ENCODE measurements at regions not wholly inside any gene's neighbourhood (a gene's known extent, or its start where the extent isn't known, plus 50 kb on each side); places are given as distances from the start of the nearest gene placed in this dataset.

- no peak for ATAC-seq
- no peak overlapping the region for H3K4me3 Mint-ChIP-seq
- no peak overlapping the region for H3K27ac ChIP-seq (ENCODE audit: low read length)
Measured at GRCh38 chr3:98999675-99000074, 98.2 kb upstream of the DCBLD2 start.

GRCh38 chr3:98994128-98994762, 92.8 kb upstream of the DCBLD2 start:
- intact Hi-C loops (cut with micrococcal nuclease) = no loop called here
- Mint-ChIP-seq H3K9me3 (peaks cover 0 to 4% of the 10 kb centered on the region in 2 donors), H3K27me3 (ENCODE audit: low read depth in 2 of 2) (peaks cover 0 to 2% of the 10 kb centered on the region in 2 donors), H3K4me1 (no peaks in the 10 kb centered on the region), H3K27ac (no peak overlapping the region), H3K4me3 (no peak overlapping the region), H3K36me3 (no peaks in the 10 kb centered on the region)
- TF ChIP-seq, protein P1, sequence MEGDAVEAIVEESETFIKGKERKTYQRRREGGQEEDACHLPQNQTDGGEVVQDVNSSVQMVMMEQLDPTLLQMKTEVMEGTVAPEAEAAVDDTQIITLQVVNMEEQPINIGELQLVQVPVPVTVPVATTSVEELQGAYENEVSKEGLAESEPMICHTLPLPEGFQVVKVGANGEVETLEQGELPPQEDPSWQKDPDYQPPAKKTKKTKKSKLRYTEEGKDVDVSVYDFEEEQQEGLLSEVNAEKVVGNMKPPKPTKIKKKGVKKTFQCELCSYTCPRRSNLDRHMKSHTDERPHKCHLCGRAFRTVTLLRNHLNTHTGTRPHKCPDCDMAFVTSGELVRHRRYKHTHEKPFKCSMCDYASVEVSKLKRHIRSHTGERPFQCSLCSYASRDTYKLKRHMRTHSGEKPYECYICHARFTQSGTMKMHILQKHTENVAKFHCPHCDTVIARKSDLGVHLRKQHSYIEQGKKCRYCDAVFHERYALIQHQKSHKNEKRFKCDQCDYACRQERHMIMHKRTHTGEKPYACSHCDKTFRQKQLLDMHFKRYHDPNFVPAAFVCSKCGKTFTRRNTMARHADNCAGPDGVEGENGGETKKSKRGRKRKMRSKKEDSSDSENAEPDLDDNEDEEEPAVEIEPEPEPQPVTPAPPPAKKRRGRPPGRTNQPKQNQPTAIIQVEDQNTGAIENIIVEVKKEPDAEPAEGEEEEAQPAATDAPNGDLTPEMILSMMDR (IDR thresholded peaks at IDR 0.05) = no peak
- H3K4me3 ChIP-seq (ENCODE audit: low read length) = no peak overlapping the region
- no peak overlapping the region for H3K27ac ChIP-seq (ENCODE audit: low read length)
- no peaks in the 10 kb centered on the region for H3K36me3 ChIP-seq (ENCODE audit: control insufficient read depth, insufficient read depth, low read length)
- no peak for ATAC-seq
- no peak for DNase-seq
- no peaks in the 10 kb centered on the region for H3K27me3 ChIP-seq (ENCODE audit: control insufficient read depth, insufficient read depth, low read length)
- H3K4me1 ChIP-seq (ENCODE audit: control insufficient read depth, insufficient read depth, low read length) = no peaks in the 10 kb centered on the region
- H3K9me3 ChIP-seq (ENCODE audit: control insufficient read depth, insufficient read depth, low read length) = no peaks in the 10 kb centered on the region

More at GRCh38 chr3:98999675-99000074, 98.2 kb upstream of the DCBLD2 start:
- no peak overlapping the region for H3K27ac Mint-ChIP-seq
- intact Hi-C loops (cut with micrococcal nuclease) = no loop called here
- no peaks in the 10 kb centered on the region for H3K27me3 Mint-ChIP-seq (ENCODE audit: low read depth in 2 of 2)
- peaks cover 0 to 6% of the 10 kb centered on the region in 2 donors for H3K9me3 Mint-ChIP-seq
- Histone ChIP-seq H3K9me3 (ENCODE audit: control insufficient read depth, insufficient read depth, low read length) (no peaks in the 10 kb centered on the region), H3K36me3 (ENCODE audit: control insufficient read depth, insufficient read depth, low read length) (no peaks in the 10 kb centered on the region), H3K27me3 (ENCODE audit: control insufficient read depth, insufficient read depth, low read length) (no peaks in the 10 kb centered on the region), H3K4me1 (ENCODE audit: control insufficient read depth, insufficient read depth, low read length) (no peaks in the 10 kb centered on the region), H3K4me3 (ENCODE audit: low read length) (no peak overlapping the region)
- H3K36me3 Mint-ChIP-seq = no peaks in the 10 kb centered on the region
- TF ChIP-seq, protein P1 (IDR thresholded peaks at IDR 0.05) = no peak
- H3K4me1 Mint-ChIP-seq = no peaks in the 10 kb centered on the region
- DNase-seq = no peak

GRCh38 chr3:98991393-98991792, 89.9 kb upstream of the DCBLD2 start:
- H3K27ac Mint-ChIP-seq = no peak overlapping the region
- H3K4me3 ChIP-seq (ENCODE audit: low read length) = no peak overlapping the region
- H3K27me3 ChIP-seq (ENCODE audit: control insufficient read depth, insufficient read depth, low read length) = no peaks in the 10 kb centered on the region
- intact Hi-C loops (cut with micrococcal nuclease) = no loop called here
- no peak overlapping the region for H3K27ac ChIP-seq (ENCODE audit: low read length)
- H3K4me3 Mint-ChIP-seq = no peak overlapping the region
- TF ChIP-seq, protein P1 (IDR thresholded peaks at IDR 0.05) = no peak
- DNase-seq = no peak
- no peaks in the 10 kb centered on the region for H3K4me1 ChIP-seq (ENCODE audit: control insufficient read depth, insufficient read depth, low read length)
- H3K27me3 Mint-ChIP-seq (ENCODE audit: low read depth in 2 of 2) = peaks cover 0 to 2% of the 10 kb centered on the region in 2 donors
- H3K36me3 Mint-ChIP-seq = no peaks in the 10 kb centered on the region
- H3K9me3 ChIP-seq (ENCODE audit: control insufficient read depth, insufficient read depth, low read length) = no peaks in the 10 kb centered on the region
- no peaks in the 10 kb centered on the region for H3K4me1 Mint-ChIP-seq
- peaks cover 2% of the 10 kb centered on the region in 2 donors for H3K9me3 Mint-ChIP-seq
- no peaks in the 10 kb centered on the region for H3K36me3 ChIP-seq (ENCODE audit: control insufficient read depth, insufficient read depth, low read length)
- no peak for ATAC-seq

DNA sequence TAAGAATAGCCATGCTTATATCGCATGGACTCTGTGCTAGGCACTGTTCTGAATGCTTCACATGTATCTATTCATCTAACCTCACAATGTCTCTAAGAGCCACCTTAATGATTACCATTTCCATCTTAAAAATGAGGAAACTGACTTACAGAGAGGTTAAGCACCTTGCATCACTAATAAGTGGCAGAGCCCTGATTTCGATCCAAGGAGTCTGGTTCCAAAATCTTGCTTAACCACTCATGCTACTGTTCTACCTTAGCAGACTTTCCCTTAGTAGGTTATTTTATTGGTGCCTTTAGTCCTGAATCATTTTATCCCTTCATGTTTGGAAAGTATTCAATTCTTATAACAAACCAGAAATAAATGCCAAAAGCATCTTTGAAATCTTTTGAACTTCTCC, 89.2 kb upstream of the DCBLD2 start:
- no peaks in the 10 kb centered on the region for H3K4me1 ChIP-seq (ENCODE audit: control insufficient read depth, insufficient read depth, low read length)
- Mint-ChIP-seq H3K27ac (no peak overlapping the region), H3K9me3 (peaks cover 2% of the 10 kb centered on the region in 2 donors), H3K27me3 (ENCODE audit: low read depth in 2 of 2) (peaks cover 0 to 2% of the 10 kb centered on the region in 2 donors), H3K4me1 (no peaks in the 10 kb centered on the region), H3K4me3 (no peak overlapping the region), H3K36me3 (no peaks in the 10 kb centered on the region)
- no peak overlapping the region for H3K27ac ChIP-seq (ENCODE audit: low read length)
- no peaks in the 10 kb centered on the region for H3K36me3 ChIP-seq (ENCODE audit: control insufficient read depth, insufficient read depth, low read length)
- TF ChIP-seq, protein P1 (IDR thresholded peaks at IDR 0.05) = no peak
- no peaks in the 10 kb centered on the region for H3K27me3 ChIP-seq (ENCODE audit: control insufficient read depth, insufficient read depth, low read length)
- ATAC-seq = no peak
- WGBS (ENCODE audit: insufficient coverage) = 86% methylated on average over 2 of the region's 2 CpGs
- H3K4me3 ChIP-seq (ENCODE audit: low read length) = no peak overlapping the region
- intact Hi-C loops (cut with micrococcal nuclease) = no loop called here
- DNase-seq = no peak
- H3K9me3 ChIP-seq (ENCODE audit: control insufficient read depth, insufficient read depth, low read length) = no peaks in the 10 kb centered on the region

All from natural killer cell (primary cell).